DOHH2 (cell line): ENCODE measurements at regions not wholly inside any gene's neighbourhood (a gene's known extent, or its start where the extent isn't known, plus 50 kb on each side); places are given as distances from the start of the nearest gene placed in this dataset.

Source experiments
- CTCF ChIP-seq: fragments of 200-600 bp; sonication (generic); IDR thresholded peaks from one replicate; pipeline ENCODE4 v1.5.1; 2014; ENCODE audit warnings: antibody characterized with exemption, mild to moderate bottlenecking, low read depth, low read length; ENCODE audit not compliant: poor library complexity, severe bottlenecking
- EZH2phosphoT487 ChIP-seq: fragments of 200-600 bp; sonication (generic); IDR thresholded peaks from 2 replicates; pipeline ENCODE4 v1.6.1; 2017; ENCODE audit warnings: borderline replicate concordance, mild to moderate bottlenecking, antibody characterized with exemption, low read length, moderate library complexity, mixed read lengths

GRCh38 chr2:185374878-185375277, 363.7 kb upstream of the FSIP2 start:
- TF ChIP-seq CTCF (no peak), EZH2phosphoT487 (no peak)
